Pancreas (tissue), 10 donors: ENCODE measurements at regions not wholly inside any gene's neighbourhood (a gene's known extent, or its start where the extent isn't known, plus 50 kb on each side); places are given as distances from the start of the nearest gene placed in this dataset.

ENCODE experiments used
- ATAC-seq, 4 donors: fragments of 200-7000 bp; cut with Tn5 transposase; one replicate each; pipeline versions ENCODE4 v1.8.0 to v1.9.1; 2020; ENCODE audit warnings: mild to moderate bottlenecking in 4 of 4, moderate library complexity in 4 of 4
- DNase-seq, 6 donors: peaks; one replicate each; pipeline ENCODE4 v3.0.0-alpha.2; 2020
- FAIRE-seq: peaks from 2 replicates; lab custom pipeline; 2012; peaks lifted over from hg19 to GRCh38; lab: Jason Lieb, UNC
- H3K27ac ChIP-seq, 4 donors: fragments of 200-600 bp; sonication (generic); 1 replicate in 3 of 4; 2 replicates in 1 of 4; pipeline versions ENCODE4 v1.5.0 to v1.8.0; 2020
- H3K27me3 ChIP-seq, 4 donors: fragments of 200-600 bp; one replicate each; pipeline ENCODE4 v1.8.0; 2021
- H3K36me3 ChIP-seq, 3 donors: fragments of 200-600 bp; sonication (generic) in 1 of 3; one replicate each; pipeline versions ENCODE4 v1.5.0 to v1.8.0; 2020 to 2021
- H3K4me1 ChIP-seq, 3 donors: fragments of 200-600 bp; one replicate each; pipeline ENCODE4 v1.8.0; 2021
- H3K4me3 ChIP-seq, 4 donors: fragments of 200-600 bp; sonication (generic) in 2 of 4; one replicate each; pipeline versions ENCODE4 v1.5.0 to v1.8.0; 2020 to 2021
- H3K9me3 ChIP-seq, 4 donors: fragments of 200-600 bp; one replicate each; pipeline ENCODE4 v1.8.0; 2021
- CTCF ChIP-seq, 4 donors: fragments of 200-600 bp; sonication (generic) in 3 of 4; IDR thresholded peaks; one replicate each; pipeline versions ENCODE4 v1.5.0 to v1.8.0; 2021; ENCODE audit warnings: antibody characterized with exemption in 4 of 4
- WGBS, 2 donors: extraction: QIAGEN DNeasy Blood & Tissue Kit; methylation state at CpG; one replicate each; pipeline ENCODE4 v1.1.7; 2013; 5-methylcytosine and 5-hydroxymethylcytosine counted together
- intact Hi-C, 3 donors: fragments of 100-400 bp; cut with DNase I; formaldehyde crosslinking; loops; one replicate each; pipeline versions ENCODE4 v1.11.1 to v1.14.2; 2022
- donor health status: healthy with polysubstance abuse.
- donor health status: DM: no; HTN: no; CAD: no; lungs with moderate emphysema.
- donor health status: DM: no; HTN: no; CAD: no.
- donor health status: control.
- donor health status: control.
- donor health status: Bipolar disorder and iron deficiency.
- donor health status: DM: yes; HTN: yes; CAD: no.
- donor health status: DM: no; HTN: no; CAD: no.
- donor health status: DM: no; HTN: no; CAD: no.
- donor health status: DM: yes; HTN: yes; CAD: no.

GRCh38 chr5:30237189-30237588 is 956.3 kb upstream of the CDH6 start:
- no peak for FAIRE-seq
- Histone ChIP-seq H3K27ac (no peak overlapping the region), H3K36me3 (no peaks in the 10 kb centered on the region), H3K4me1 (no peaks in the 10 kb centered on the region), H3K27me3 (no peaks in the 10 kb centered on the region), H3K9me3 (no peaks in the 10 kb centered on the region), H3K4me3 (no peak overlapping the region)
- TF ChIP-seq CTCF (IDR thresholded peaks at IDR 0.05): no peak
- DNase-seq: no peak
- intact Hi-C loops: no loop called here
- 33 to 37% methylated on average over 2 of the region's 2 CpGs for WGBS, 2 donors
- no peak for ATAC-seq

- DNase-seq (no peak), FAIRE-seq (no peak), ATAC-seq (no peak)
- Histone ChIP-seq H3K9me3 (no peaks in the 10 kb centered on the region), H3K27me3 (no peaks in the 10 kb centered on the region), H3K36me3 (no peaks in the 10 kb centered on the region), H3K4me3 (no peak overlapping the region), H3K4me1 (no peaks in the 10 kb centered on the region), H3K27ac (no peak overlapping the region)
- intact Hi-C loops: loop anchor here in 1 of 3 donors (10.0 kb wide), 1 partner anchor 65 kb away; no protein-coding TSS in a partner anchor
- TF ChIP-seq CTCF (IDR thresholded peaks at IDR 0.05): no peak
Measured at GRCh38 chr5:30209755-30210154, 983.7 kb upstream of the CDH6 start.

- WGBS, 2 donors: 61 to 74% methylated on average over 3 of the region's 3 CpGs
- no peak for FAIRE-seq
- Histone ChIP-seq H3K27ac (no peak overlapping the region), H3K36me3 (no peaks in the 10 kb centered on the region), H3K4me3 (no peak overlapping the region), H3K9me3 (no peaks in the 10 kb centered on the region), H3K27me3 (no peaks in the 10 kb centered on the region), H3K4me1 (no peaks in the 10 kb centered on the region)
- intact Hi-C loops: no loop called here
- peak in 1 of 4 donors; percentile 8 for ATAC-seq
- DNase-seq: no peak
- TF ChIP-seq CTCF (IDR thresholded peaks at IDR 0.05): no peak
Measured at GRCh38 chr5:30197662-30198061, 995.8 kb upstream of the CDH6 start.

GRCh38 chr5:30195036-30195435 is 998.5 kb upstream of the CDH6 start:
- no peak overlapping the region for H3K4me3 ChIP-seq
- DNase-seq (no peak), ATAC-seq (peak in 1 of 4 donors; percentile 50), FAIRE-seq (no peak)
- 43 to 45% methylated on average over 2 of the region's 2 CpGs for WGBS, 2 donors
- intact Hi-C loops: no loop called here
- H3K4me1 ChIP-seq: no peaks in the 10 kb centered on the region
- no peak for TF ChIP-seq CTCF (IDR thresholded peaks at IDR 0.05)
- H3K9me3 ChIP-seq: no peaks in the 10 kb centered on the region
- no peaks in the 10 kb centered on the region for H3K27me3 ChIP-seq
- no peak overlapping the region for H3K27ac ChIP-seq
- H3K36me3 ChIP-seq: no peaks in the 10 kb centered on the region

- TF ChIP-seq CTCF (IDR thresholded peaks at IDR 0.05): no peak
- intact Hi-C loops: no loop called here
- Histone ChIP-seq H3K4me3 (no peak overlapping the region), H3K36me3 (no peaks in the 10 kb centered on the region), H3K27ac (no peak overlapping the region), H3K4me1 (no peaks in the 10 kb centered on the region), H3K27me3 (no peaks in the 10 kb centered on the region), H3K9me3 (no peaks in the 10 kb centered on the region)
- peak in 2 of 4 donors; percentile 36 to 80 for ATAC-seq
- no peak for FAIRE-seq
- DNase-seq: no peak
- WGBS, 2 donors: 10% methylated on average over 5 of the region's 5 CpGs
Measured at GRCh38 chr5:30194595-30194994, 998.9 kb upstream of the CDH6 start.
